ENCODE measurements at regions not wholly inside any gene's neighbourhood (a gene's known extent, or its start where the extent isn't known, plus 50 kb on each side); places are given as distances from the start of the nearest gene placed in this dataset.
"Not testable (repeated sequence)": the region's sequence is repeated elsewhere in the genome, so short reads cannot be mapped to it uniquely, and the experiment has no call there.

- Histone ChIP-seq H3K9me3 (no peaks in the 10 kb centered on the region), H3K36me3 (no peaks in the 10 kb centered on the region), H3K27ac (no peak overlapping the region), H3K4me3 (no peak overlapping the region), H3K4me1 (no peaks in the 10 kb centered on the region), H3K27me3 (no peaks in the 10 kb centered on the region)
- TF ChIP-seq CTCF (IDR thresholded peaks at IDR 0.05) (no peak), POLR2A (IDR thresholded peaks at IDR 0.05) (no peak), POLR2AphosphoS5 (IDR thresholded peaks at IDR 0.05; ENCODE audit: insufficient read depth in 1 of 2, low read depth in 1 of 2) (no peak)
- intact Hi-C loops (cut with DNase I), result no loop called here
- DNase-seq (ENCODE audit: extremely low spot score in 2 of 2), result no peak
Observed at GRCh38 chr5:174559566-174560090, 164.8 kb upstream of the MSX2 start.

GRCh38 chr5:174560861-174561260 lies 163.5 kb upstream of the MSX2 start:
- no peaks in the 10 kb centered on the region for H3K36me3 ChIP-seq
- H3K4me3 ChIP-seq, result no peak overlapping the region
- H3K4me1 ChIP-seq, result no peaks in the 10 kb centered on the region
- no peaks in the 10 kb centered on the region for H3K9me3 ChIP-seq
- no peak for DNase-seq (ENCODE audit: extremely low spot score in 2 of 2)
- no peak overlapping the region for H3K27ac ChIP-seq
- no peaks in the 10 kb centered on the region for H3K27me3 ChIP-seq
- TF ChIP-seq CTCF (IDR thresholded peaks at IDR 0.05) (no peak), POLR2AphosphoS5 (IDR thresholded peaks at IDR 0.05; ENCODE audit: insufficient read depth in 1 of 2, low read depth in 1 of 2) (no peak), POLR2A (IDR thresholded peaks at IDR 0.05) (no peak)
- intact Hi-C loops (cut with DNase I), result no loop called here

GRCh38 chr5:174563040-174563439 lies 161.3 kb upstream of the MSX2 start:
- H3K27me3 ChIP-seq; H3K27ac ChIP-seq; H3K4me3 ChIP-seq; H3K9me3 ChIP-seq; DNase-seq (ENCODE audit: extremely low spot score in 2 of 2); H3K36me3 ChIP-seq; H3K4me1 ChIP-seq; intact Hi-C loops (cut with DNase I): not testable (repeated sequence)

- TF ChIP-seq CTCF (IDR thresholded peaks at IDR 0.05) (no peak), POLR2AphosphoS5 (IDR thresholded peaks at IDR 0.05; ENCODE audit: insufficient read depth in 1 of 2, low read depth in 1 of 2) (no peak), POLR2A (IDR thresholded peaks at IDR 0.05) (no peak)
- Histone ChIP-seq H3K9me3 (no peaks in the 10 kb centered on the region), H3K27ac (no peak overlapping the region), H3K27me3 (no peaks in the 10 kb centered on the region), H3K4me3 (no peak overlapping the region), H3K36me3 (no peaks in the 10 kb centered on the region), H3K4me1 (no peaks in the 10 kb centered on the region)
- intact Hi-C loops (cut with DNase I), result no loop called here
- no peak for DNase-seq (ENCODE audit: extremely low spot score in 2 of 2)
Observed at GRCh38 chr5:174563899-174564298, 160.5 kb upstream of the MSX2 start.

GRCh38 chr5:174567506-174568141 lies 156.8 kb upstream of the MSX2 start:
- H3K9me3 ChIP-seq, result no peaks in the 10 kb centered on the region
- H3K27me3 ChIP-seq, result no peaks in the 10 kb centered on the region
- H3K27ac ChIP-seq, result no peak overlapping the region
- intact Hi-C loops (cut with DNase I), result no loop called here
- no peaks in the 10 kb centered on the region for H3K36me3 ChIP-seq
- TF ChIP-seq CTCF (IDR thresholded peaks at IDR 0.05) (no peak), POLR2AphosphoS5 (IDR thresholded peaks at IDR 0.05; ENCODE audit: insufficient read depth in 1 of 2, low read depth in 1 of 2) (no peak), POLR2A (IDR thresholded peaks at IDR 0.05) (no peak)
- DNase-seq (ENCODE audit: extremely low spot score in 2 of 2), result no peak
- peaks cover 14% of the 10 kb centered on the region for H3K4me1 ChIP-seq
- no peak overlapping the region for H3K4me3 ChIP-seq
